CD4-positive, alpha-beta T cell (primary cell): ENCODE measurements at regions not wholly inside any gene's neighbourhood (a gene's known extent, or its start where the extent isn't known, plus 50 kb on each side); places are given as distances from the start of the nearest gene placed in this dataset.

Experiments
- ATAC-seq: fragments of 200-7000 bp; cut with Tn5 transposase; one replicate; pipeline ENCODE4 v1.10.0; 2022; ENCODE audit warnings: mild to moderate bottlenecking; ENCODE audit not compliant: poor library complexity
- CTCF ChIA-PET: fragments of 350-600 bp; sonication (Branson Sonifier 250); formaldehyde crosslinking; loops from one replicate; lab custom pipeline; 2021; ENCODE audit warnings: antibody characterized with exemption, inconsistent platforms; lab: Charles Lee
- POLR2A ChIA-PET: fragments of 350-600 bp; sonication (Branson Sonifier 250); formaldehyde crosslinking; loops from one replicate; lab custom pipeline; 2021; ENCODE audit warnings: antibody characterized with exemption, inconsistent platforms; lab: Charles Lee
- DNase-seq, 14 experiments: peaks; one replicate each; pipeline ENCODE4 v3.0.0-alpha.2; 2013 to 2020; ENCODE audit warnings: mixed read lengths in 2 of 14
- H3K27ac ChIP-seq, 2 donors: one replicate each; pipeline versions ENCODE4 v1.5.1 to v1.7.0; 2013; ENCODE audit warnings: low read length in 2 of 2, low read depth in 1 of 2, mild to moderate bottlenecking in 1 of 2
- H3K27me3 ChIP-seq, 2 experiments: 1 replicate in 1 of 2; 2 replicates in 1 of 2; pipeline versions ENCODE4 v1.6.1 to v1.7.0; 2013; ENCODE audit warnings: low read length in 2 of 2, control low read depth in 1 of 2, mild to moderate bottlenecking in 1 of 2, moderate library complexity in 1 of 2; ENCODE audit not compliant: insufficient read depth in 2 of 2, control insufficient read depth in 1 of 2
- H3K36me3 ChIP-seq: one replicate; pipeline ENCODE4 v1.6.1; 2013; ENCODE audit warnings: low read length, control low read depth; ENCODE audit not compliant: insufficient read depth
- H3K4me1 ChIP-seq: one replicate; pipeline ENCODE4 v1.6.1; 2013; ENCODE audit warnings: low read length, control low read depth; ENCODE audit not compliant: insufficient read depth
- H3K4me3 ChIP-seq: one replicate; pipeline ENCODE4 v1.5.1; 2013; ENCODE audit warnings: mild to moderate bottlenecking, low read length, moderate library complexity
- H3K9me3 ChIP-seq, 2 experiments: 1 replicate in 1 of 2; 2 replicates in 1 of 2; pipeline versions ENCODE4 v1.6.1 to v1.7.0; 2013; ENCODE audit warnings: low read length in 2 of 2, mild to moderate bottlenecking in 2 of 2, control low read depth in 1 of 2, moderate library complexity in 1 of 2; ENCODE audit not compliant: control insufficient read depth in 1 of 2, insufficient read depth in 1 of 2
- H3K27ac Mint-ChIP-seq: one replicate; pipeline ENCODE4 v1.8.0; 2020; ENCODE audit warnings: mixed read lengths
- H3K27me3 Mint-ChIP-seq: one replicate; pipeline ENCODE4 v1.8.0; 2021; ENCODE audit warnings: mixed read lengths
- H3K36me3 Mint-ChIP-seq: one replicate; pipeline ENCODE4 v1.8.0; 2021; ENCODE audit warnings: low read depth, mixed read lengths
- H3K4me1 Mint-ChIP-seq: one replicate; pipeline ENCODE4 v1.8.0; 2021; ENCODE audit warnings: low read depth, mixed read lengths
- H3K4me3 Mint-ChIP-seq: one replicate; pipeline ENCODE4 v1.8.0; 2020; ENCODE audit warnings: mild to moderate bottlenecking, mixed read lengths
- H3K9me3 Mint-ChIP-seq: one replicate; pipeline ENCODE4 v1.8.0; 2020; ENCODE audit warnings: mixed read lengths
- intact Hi-C, 2 experiments: fragments of 100-400 bp; cut with DNase I in 1 of 2; cut with micrococcal nuclease in 1 of 2; formaldehyde crosslinking; loops; one replicate each; pipeline versions ENCODE4 v1.15.1 to v1.9.0; 2023 to 2025; cut with DNase I, micrococcal nuclease
- TF ChIP-seq, protein P1 (sequence below): fragments of 200-600 bp; IDR thresholded peaks from one replicate; pipeline ENCODE4 v1.8.0; 2022; ENCODE audit warnings: antibody characterized with exemption, mild to moderate bottlenecking

DNA sequence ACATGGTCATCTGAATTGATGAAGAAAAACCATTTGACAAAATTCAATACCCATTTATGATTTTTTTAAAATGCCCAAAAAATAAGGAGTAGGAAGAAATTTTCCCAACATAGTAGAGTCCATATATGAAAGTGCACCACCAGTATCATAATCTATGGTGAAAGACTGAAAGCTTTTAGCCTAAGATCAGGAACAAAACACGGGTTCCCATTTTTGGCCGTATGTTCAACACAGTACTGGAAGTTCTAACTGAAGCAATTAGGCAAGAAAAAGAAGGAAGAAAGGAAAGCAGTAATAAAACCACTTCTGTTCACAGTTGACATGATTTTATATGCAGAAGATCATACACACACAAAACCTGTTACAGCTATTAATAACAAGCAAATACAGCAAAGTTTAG is 227.8 kb upstream of the RAB4A start:
- POLR2A ChIA-PET: interaction anchor here (0.6 kb wide), 1 partner anchor 244 kb away, joined by 3 read pairs; no protein-coding TSS in a partner anchor

GRCh38 chr1:229046251-229046853 is 224.6 kb upstream of the RAB4A start:
- intact Hi-C loops: no loop called here
- ChIA-PET CTCF (no interaction called here), POLR2A (no interaction called here)
- H3K27me3 ChIP-seq: no peaks in the 10 kb centered on the region
- DNase-seq (no peak), ATAC-seq (no peak)
- Mint-ChIP-seq H3K27me3 (no peaks in the 10 kb centered on the region), H3K4me1 (peaks cover 8% of the 10 kb centered on the region), H3K4me3 (no peak overlapping the region), H3K27ac (no peak overlapping the region), H3K36me3 (no peaks in the 10 kb centered on the region), H3K9me3 (no peaks in the 10 kb centered on the region)
- H3K4me3 ChIP-seq: no peak overlapping the region
- no peak overlapping the region for H3K27ac ChIP-seq
- H3K36me3 ChIP-seq: no peaks in the 10 kb centered on the region
- TF ChIP-seq, protein P1, sequence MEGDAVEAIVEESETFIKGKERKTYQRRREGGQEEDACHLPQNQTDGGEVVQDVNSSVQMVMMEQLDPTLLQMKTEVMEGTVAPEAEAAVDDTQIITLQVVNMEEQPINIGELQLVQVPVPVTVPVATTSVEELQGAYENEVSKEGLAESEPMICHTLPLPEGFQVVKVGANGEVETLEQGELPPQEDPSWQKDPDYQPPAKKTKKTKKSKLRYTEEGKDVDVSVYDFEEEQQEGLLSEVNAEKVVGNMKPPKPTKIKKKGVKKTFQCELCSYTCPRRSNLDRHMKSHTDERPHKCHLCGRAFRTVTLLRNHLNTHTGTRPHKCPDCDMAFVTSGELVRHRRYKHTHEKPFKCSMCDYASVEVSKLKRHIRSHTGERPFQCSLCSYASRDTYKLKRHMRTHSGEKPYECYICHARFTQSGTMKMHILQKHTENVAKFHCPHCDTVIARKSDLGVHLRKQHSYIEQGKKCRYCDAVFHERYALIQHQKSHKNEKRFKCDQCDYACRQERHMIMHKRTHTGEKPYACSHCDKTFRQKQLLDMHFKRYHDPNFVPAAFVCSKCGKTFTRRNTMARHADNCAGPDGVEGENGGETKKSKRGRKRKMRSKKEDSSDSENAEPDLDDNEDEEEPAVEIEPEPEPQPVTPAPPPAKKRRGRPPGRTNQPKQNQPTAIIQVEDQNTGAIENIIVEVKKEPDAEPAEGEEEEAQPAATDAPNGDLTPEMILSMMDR: no peak
- H3K4me1 ChIP-seq: no peaks in the 10 kb centered on the region
- H3K9me3 ChIP-seq: no peaks in the 10 kb centered on the region

More for the DNA sequence above, 227.8 kb upstream of the RAB4A start:
- H3K36me3 ChIP-seq: no peaks in the 10 kb centered on the region
- no peak overlapping the region for H3K4me3 ChIP-seq
- Mint-ChIP-seq H3K27ac (no peak overlapping the region), H3K4me3 (no peak overlapping the region), H3K36me3 (no peaks in the 10 kb centered on the region), H3K27me3 (no peaks in the 10 kb centered on the region), H3K9me3 (no peaks in the 10 kb centered on the region), H3K4me1 (peaks cover 14% of the 10 kb centered on the region)
- intact Hi-C loops: no loop called here
- H3K27ac ChIP-seq: no peak overlapping the region
- no peaks in the 10 kb centered on the region for H3K9me3 ChIP-seq
- TF ChIP-seq, protein P1: no peak
- H3K27me3 ChIP-seq: no peaks in the 10 kb centered on the region
- DNase-seq (no peak), ATAC-seq (no peak)
- peaks cover 1% of the 10 kb centered on the region for H3K4me1 ChIP-seq
- CTCF ChIA-PET: no interaction called here

DNA sequence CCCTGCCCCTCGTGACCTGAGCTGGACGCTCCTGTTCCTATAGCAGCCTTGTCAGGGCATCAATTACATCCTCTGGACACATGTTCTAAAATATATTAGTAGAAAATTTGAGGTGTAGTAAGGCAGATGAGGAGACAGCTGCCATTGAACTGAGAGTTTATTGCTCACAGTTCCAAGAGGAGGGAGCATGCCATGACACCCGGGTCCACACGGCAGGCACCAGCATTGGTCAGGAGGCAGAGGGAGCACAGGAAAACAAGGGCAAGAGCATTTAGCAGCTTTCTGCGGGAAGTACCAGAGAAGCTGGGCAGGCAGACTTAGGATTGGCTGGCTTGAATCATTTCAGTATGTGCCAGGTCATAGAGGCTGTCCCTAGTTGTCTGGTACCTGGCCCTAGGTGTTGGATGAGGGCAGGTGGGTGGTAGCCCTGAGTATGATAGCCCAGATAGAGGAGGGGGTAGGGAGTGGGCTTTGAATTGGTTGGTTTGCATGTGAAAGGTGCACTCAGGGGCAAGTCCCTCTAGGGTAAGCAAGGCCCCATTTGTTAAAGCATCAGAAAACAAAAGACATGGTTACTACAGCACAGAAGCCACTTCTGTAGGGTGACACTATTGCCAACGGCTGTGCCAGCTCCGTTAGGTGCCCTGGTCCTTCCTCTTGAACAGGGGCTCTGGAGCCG is 223.6 kb upstream of the RAB4A start:
- Mint-ChIP-seq H3K9me3 (no peaks in the 10 kb centered on the region), H3K27me3 (no peaks in the 10 kb centered on the region), H3K27ac (no peak overlapping the region), H3K36me3 (no peaks in the 10 kb centered on the region), H3K4me1 (peaks cover 12% of the 10 kb centered on the region), H3K4me3 (no peak overlapping the region)
- ChIA-PET POLR2A (no interaction called here), CTCF (no interaction called here)
- DNase-seq (no peak), ATAC-seq (no peak)
- Histone ChIP-seq H3K9me3 (no peaks in the 10 kb centered on the region), H3K4me3 (no peak overlapping the region), H3K27me3 (no peaks in the 10 kb centered on the region), H3K27ac (no peak overlapping the region), H3K4me1 (no peaks in the 10 kb centered on the region), H3K36me3 (no peaks in the 10 kb centered on the region)
- TF ChIP-seq, protein P1: no peak
- intact Hi-C loops: no loop called here
